ENCODE measurements at regions not wholly inside any gene's neighbourhood (a gene's known extent, or its start where the extent isn't known, plus 50 kb on each side); places are given as distances from the start of the nearest gene placed in this dataset.

DNA sequence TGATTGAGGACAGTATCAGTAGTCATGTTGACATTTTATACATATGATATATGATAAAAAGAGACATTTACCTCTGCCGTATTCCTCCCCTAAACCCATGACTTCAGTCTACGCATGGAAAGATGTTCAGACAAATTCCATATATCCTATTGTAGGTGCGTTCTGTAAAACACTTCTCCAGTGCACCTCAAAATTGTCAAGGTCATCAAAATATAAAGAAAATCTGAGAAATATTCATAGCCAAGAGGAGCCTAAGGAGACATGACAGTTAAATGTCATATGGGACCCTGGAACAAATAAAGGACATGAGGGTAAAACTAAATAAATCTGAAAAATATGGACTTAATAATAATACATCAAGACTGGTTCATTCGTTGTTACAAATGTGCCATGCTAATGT lies 71.5 kb downstream of the CCER1 start:
- TF ChIP-seq, protein P1, sequence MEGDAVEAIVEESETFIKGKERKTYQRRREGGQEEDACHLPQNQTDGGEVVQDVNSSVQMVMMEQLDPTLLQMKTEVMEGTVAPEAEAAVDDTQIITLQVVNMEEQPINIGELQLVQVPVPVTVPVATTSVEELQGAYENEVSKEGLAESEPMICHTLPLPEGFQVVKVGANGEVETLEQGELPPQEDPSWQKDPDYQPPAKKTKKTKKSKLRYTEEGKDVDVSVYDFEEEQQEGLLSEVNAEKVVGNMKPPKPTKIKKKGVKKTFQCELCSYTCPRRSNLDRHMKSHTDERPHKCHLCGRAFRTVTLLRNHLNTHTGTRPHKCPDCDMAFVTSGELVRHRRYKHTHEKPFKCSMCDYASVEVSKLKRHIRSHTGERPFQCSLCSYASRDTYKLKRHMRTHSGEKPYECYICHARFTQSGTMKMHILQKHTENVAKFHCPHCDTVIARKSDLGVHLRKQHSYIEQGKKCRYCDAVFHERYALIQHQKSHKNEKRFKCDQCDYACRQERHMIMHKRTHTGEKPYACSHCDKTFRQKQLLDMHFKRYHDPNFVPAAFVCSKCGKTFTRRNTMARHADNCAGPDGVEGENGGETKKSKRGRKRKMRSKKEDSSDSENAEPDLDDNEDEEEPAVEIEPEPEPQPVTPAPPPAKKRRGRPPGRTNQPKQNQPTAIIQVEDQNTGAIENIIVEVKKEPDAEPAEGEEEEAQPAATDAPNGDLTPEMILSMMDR (IDR thresholded peaks at IDR 0.05 in 8 of 11, conservative IDR thresholded peaks at IDR 0.05 in 3 of 11), result no peak
- no peak for TF ChIP-seq POLR2AphosphoS5 (IDR thresholded peaks at IDR 0.05)
- TF ChIP-seq POLR2A (IDR thresholded peaks at IDR 0.05), result no peak

Measured in spleen (tissue), 7 donors.